ENCODE measurements at regions not wholly inside any gene's neighbourhood (a gene's known extent, or its start where the extent isn't known, plus 50 kb on each side); places are given as distances from the start of the nearest gene placed in this dataset.
A peak's percentile ranks its signal among the peaks of the same experiment; 100 is the strongest.

- DNase-seq (ENCODE audit: low read depth in 4 of 4, low spot score in 3 of 4), result no peak
Measured at GRCh38 chr2:136408795-136409194, 290.8 kb upstream of the CXCR4 start.

GRCh38 chr2:136407952-136408318, 290.0 kb upstream of the CXCR4 start:
- DNase-seq (ENCODE audit: low read depth in 4 of 4, low spot score in 3 of 4), result no peak

- DNase-seq (ENCODE audit: low read depth in 4 of 4, low spot score in 3 of 4), result no peak
Measured at GRCh38 chr2:136407117-136407951, 289.4 kb upstream of the CXCR4 start.

GRCh38 chr2:136404925-136405324, 287.0 kb upstream of the CXCR4 start:
- no peak for DNase-seq (ENCODE audit: low read depth in 4 of 4, low spot score in 3 of 4)

GRCh38 chr2:136404176-136404575, 286.2 kb upstream of the CXCR4 start:
- DNase-seq (ENCODE audit: low read depth in 4 of 4, low spot score in 3 of 4), result no peak

- DNase-seq (ENCODE audit: low read depth in 4 of 4, low spot score in 3 of 4), result no peak
Measured at GRCh38 chr2:136402281-136402680, 284.3 kb upstream of the CXCR4 start.

- DNase-seq (ENCODE audit: low read depth in 4 of 4, low spot score in 3 of 4), result no peak
Measured at GRCh38 chr2:136399667-136400289, 281.8 kb upstream of the CXCR4 start.

GRCh38 chr2:136395582-136395981, 277.6 kb upstream of the CXCR4 start:
- DNase-seq (ENCODE audit: low read depth in 4 of 4, low spot score in 3 of 4), result no peak

GRCh38 chr2:136394136-136395060, 276.4 kb upstream of the CXCR4 start:
- no peak for DNase-seq (ENCODE audit: low read depth in 4 of 4, low spot score in 3 of 4)

- no peak for DNase-seq (ENCODE audit: low read depth in 4 of 4, low spot score in 3 of 4)
Measured at GRCh38 chr2:136393514-136393913, 275.6 kb upstream of the CXCR4 start.

- no peak for DNase-seq (ENCODE audit: low read depth in 4 of 4, low spot score in 3 of 4)
Measured at GRCh38 chr2:136392897-136393505, 275.1 kb upstream of the CXCR4 start.

GRCh38 chr2:136389809-136390208, 271.9 kb upstream of the CXCR4 start:
- DNase-seq (ENCODE audit: low read depth in 4 of 4, low spot score in 3 of 4), result no peak

GRCh38 chr2:136386046-136386445, 268.1 kb upstream of the CXCR4 start:
- DNase-seq (ENCODE audit: low read depth in 4 of 4, low spot score in 3 of 4), result no peak

GRCh38 chr2:136384531-136385303, 266.8 kb upstream of the CXCR4 start:
- peak in 1 of 4 donors; percentile 18 for DNase-seq (ENCODE audit: low read depth in 4 of 4, low spot score in 3 of 4)

- no peak for DNase-seq (ENCODE audit: low read depth in 4 of 4, low spot score in 3 of 4)
Measured at GRCh38 chr2:136383167-136383566, 265.2 kb upstream of the CXCR4 start.

- DNase-seq (ENCODE audit: low read depth in 4 of 4, low spot score in 3 of 4), result no peak
Measured at GRCh38 chr2:136381722-136382633, 264.0 kb upstream of the CXCR4 start.

GRCh38 chr2:136381245-136381644, 263.3 kb upstream of the CXCR4 start:
- DNase-seq (ENCODE audit: low read depth in 4 of 4, low spot score in 3 of 4), result no peak

- peak; percentile 32 to 39 (median 37) for DNase-seq (ENCODE audit: low read depth in 4 of 4, low spot score in 3 of 4)
Measured at GRCh38 chr2:136378712-136379595, 261.0 kb upstream of the CXCR4 start.
